ENCODE measurements at regions not wholly inside any gene's neighbourhood (a gene's known extent, or its start where the extent isn't known, plus 50 kb on each side); places are given as distances from the start of the nearest gene placed in this dataset.

DNA sequence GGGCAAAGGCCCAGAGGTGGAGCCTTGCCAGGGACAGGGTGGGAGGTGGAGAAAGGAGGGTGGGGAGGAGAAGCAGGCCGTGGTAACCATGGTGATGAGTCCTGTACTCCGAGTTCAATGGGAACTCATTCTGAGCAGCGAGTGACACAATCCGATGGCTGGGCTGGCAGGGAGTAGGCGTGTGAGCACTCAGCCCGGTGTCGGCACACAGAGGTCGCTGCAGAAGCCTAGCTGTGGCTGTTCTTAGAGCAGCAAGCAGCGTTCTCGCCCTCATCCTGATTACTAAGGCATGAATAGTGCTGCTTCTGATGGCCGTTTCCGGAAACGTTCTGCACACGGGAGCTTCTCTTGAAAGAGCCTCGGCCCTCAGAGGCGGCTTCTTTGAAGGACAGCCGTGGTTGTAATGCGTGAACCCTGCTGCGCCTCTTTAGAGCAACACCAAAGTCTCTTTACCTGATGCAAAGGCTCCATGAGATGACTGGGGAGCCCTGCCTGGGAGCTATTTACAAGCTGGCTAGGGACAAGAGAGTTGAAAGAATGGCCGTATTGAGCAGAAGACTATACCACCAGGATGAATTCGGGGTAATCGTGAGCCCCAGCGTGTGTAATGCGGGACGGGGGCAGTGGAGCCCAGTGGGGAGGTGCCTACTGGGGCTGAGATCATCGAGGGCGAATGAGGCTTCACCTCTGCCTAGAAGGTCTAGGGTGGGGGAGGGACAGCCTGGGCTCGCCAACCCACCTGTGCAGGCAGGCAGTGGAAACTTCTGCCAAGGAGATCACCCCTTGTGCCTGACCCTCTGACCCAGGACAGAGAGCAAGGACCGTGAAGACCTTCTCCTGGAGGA is 72.8 kb upstream of the PAX7 start:
- TF ChIP-seq, protein P1, sequence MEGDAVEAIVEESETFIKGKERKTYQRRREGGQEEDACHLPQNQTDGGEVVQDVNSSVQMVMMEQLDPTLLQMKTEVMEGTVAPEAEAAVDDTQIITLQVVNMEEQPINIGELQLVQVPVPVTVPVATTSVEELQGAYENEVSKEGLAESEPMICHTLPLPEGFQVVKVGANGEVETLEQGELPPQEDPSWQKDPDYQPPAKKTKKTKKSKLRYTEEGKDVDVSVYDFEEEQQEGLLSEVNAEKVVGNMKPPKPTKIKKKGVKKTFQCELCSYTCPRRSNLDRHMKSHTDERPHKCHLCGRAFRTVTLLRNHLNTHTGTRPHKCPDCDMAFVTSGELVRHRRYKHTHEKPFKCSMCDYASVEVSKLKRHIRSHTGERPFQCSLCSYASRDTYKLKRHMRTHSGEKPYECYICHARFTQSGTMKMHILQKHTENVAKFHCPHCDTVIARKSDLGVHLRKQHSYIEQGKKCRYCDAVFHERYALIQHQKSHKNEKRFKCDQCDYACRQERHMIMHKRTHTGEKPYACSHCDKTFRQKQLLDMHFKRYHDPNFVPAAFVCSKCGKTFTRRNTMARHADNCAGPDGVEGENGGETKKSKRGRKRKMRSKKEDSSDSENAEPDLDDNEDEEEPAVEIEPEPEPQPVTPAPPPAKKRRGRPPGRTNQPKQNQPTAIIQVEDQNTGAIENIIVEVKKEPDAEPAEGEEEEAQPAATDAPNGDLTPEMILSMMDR (IDR thresholded peaks at IDR 0.05; ENCODE audit: extremely low read depth, insufficient read depth, missing control alignments) = no peak
- DNase-seq (ENCODE audit: low spot score) = no peak
- in situ Hi-C loops (cut with MboI; ENCODE audit: low pct_unique_long_range_greater_than_20kb, low sequenced_read_pairs, unreplicated experiment) = no loop called here

- DNase-seq (ENCODE audit: low spot score) = no peak
- in situ Hi-C loops (cut with MboI; ENCODE audit: low pct_unique_long_range_greater_than_20kb, low sequenced_read_pairs, unreplicated experiment) = no loop called here
- TF ChIP-seq, protein P1 (IDR thresholded peaks at IDR 0.05; ENCODE audit: extremely low read depth, insufficient read depth, missing control alignments) = no peak
Observed at GRCh38 chr1:18560692-18561091, 70.0 kb upstream of the PAX7 start.

GRCh38 chr1:18561967-18562366 is 68.7 kb upstream of the PAX7 start:
- TF ChIP-seq, protein P1 (IDR thresholded peaks at IDR 0.05; ENCODE audit: extremely low read depth, insufficient read depth, missing control alignments) = no peak
- no peak for DNase-seq (ENCODE audit: low spot score)
- in situ Hi-C loops (cut with MboI; ENCODE audit: low pct_unique_long_range_greater_than_20kb, low sequenced_read_pairs, unreplicated experiment) = no loop called here

GRCh38 chr1:18564676-18565075 is 66.0 kb upstream of the PAX7 start:
- TF ChIP-seq, protein P1 (IDR thresholded peaks at IDR 0.05; ENCODE audit: extremely low read depth, insufficient read depth, missing control alignments) = no peak
- DNase-seq (ENCODE audit: low spot score) = no peak
- in situ Hi-C loops (cut with MboI; ENCODE audit: low pct_unique_long_range_greater_than_20kb, low sequenced_read_pairs, unreplicated experiment) = no loop called here

- in situ Hi-C loops (cut with MboI; ENCODE audit: low pct_unique_long_range_greater_than_20kb, low sequenced_read_pairs, unreplicated experiment) = no loop called here
- TF ChIP-seq, protein P1 (IDR thresholded peaks at IDR 0.05; ENCODE audit: extremely low read depth, insufficient read depth, missing control alignments) = no peak
- no peak for DNase-seq (ENCODE audit: low spot score)
Observed at GRCh38 chr1:18565321-18565720, 65.3 kb upstream of the PAX7 start.

- in situ Hi-C loops (cut with MboI; ENCODE audit: low pct_unique_long_range_greater_than_20kb, low sequenced_read_pairs, unreplicated experiment) = no loop called here
- no peak for DNase-seq (ENCODE audit: low spot score)
- TF ChIP-seq, protein P1 (IDR thresholded peaks at IDR 0.05; ENCODE audit: extremely low read depth, insufficient read depth, missing control alignments) = no peak
Observed at GRCh38 chr1:18568489-18568888, 62.2 kb upstream of the PAX7 start.
